ENCODE measurements at regions not wholly inside any gene's neighbourhood (a gene's known extent, or its start where the extent isn't known, plus 50 kb on each side); places are given as distances from the start of the nearest gene placed in this dataset.

DNA sequence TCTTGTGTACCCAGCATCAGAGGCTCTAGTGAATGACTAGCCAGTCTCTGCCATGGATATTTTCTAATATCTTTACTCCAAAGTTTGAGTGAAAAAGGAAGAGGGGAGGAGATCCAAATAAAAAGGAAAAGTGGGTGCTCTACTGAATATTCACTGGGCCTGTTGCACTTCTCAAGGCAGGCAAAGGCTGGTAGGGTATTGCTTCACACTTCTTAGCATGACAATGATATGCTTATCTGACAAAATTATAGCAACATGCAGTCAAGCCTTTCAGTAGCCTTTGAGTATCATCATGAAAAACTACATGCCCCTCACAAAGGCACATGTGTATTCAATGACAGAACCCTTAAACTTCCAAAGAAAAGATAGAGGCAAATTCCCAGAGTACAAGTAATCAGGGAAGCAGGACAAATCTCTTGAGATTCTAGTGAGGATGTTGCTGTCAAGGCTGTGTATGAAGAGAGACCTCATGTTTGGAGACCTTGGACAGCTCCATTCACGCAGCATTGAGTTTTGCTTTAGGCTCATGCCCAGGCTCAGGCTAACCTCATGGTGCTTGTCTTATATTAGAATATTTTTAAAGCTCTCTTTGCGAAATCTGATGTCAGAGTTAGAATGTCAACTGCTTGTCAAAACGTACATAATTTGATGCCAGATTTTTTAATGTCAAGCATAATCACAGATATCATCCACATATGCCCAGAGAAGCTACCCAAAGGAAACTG lies 506.9 kb downstream of the OCA2 start:
- TF ChIP-seq GATA3 (IDR thresholded peaks at IDR 0.05; ENCODE audit: low read depth, low read length) (no peak), GATA2 (IDR thresholded peaks at IDR 0.05; ENCODE audit: low read depth, low read length) (no peak)

Measured in SH-SY5Y (cell line).